ENCODE measurements at regions not wholly inside any gene's neighbourhood (a gene's known extent, or its start where the extent isn't known, plus 50 kb on each side); places are given as distances from the start of the nearest gene placed in this dataset.
"Not testable (repeated sequence)": the region's sequence is repeated elsewhere in the genome, so short reads cannot be mapped to it uniquely, and the experiment has no call there.

DNA sequence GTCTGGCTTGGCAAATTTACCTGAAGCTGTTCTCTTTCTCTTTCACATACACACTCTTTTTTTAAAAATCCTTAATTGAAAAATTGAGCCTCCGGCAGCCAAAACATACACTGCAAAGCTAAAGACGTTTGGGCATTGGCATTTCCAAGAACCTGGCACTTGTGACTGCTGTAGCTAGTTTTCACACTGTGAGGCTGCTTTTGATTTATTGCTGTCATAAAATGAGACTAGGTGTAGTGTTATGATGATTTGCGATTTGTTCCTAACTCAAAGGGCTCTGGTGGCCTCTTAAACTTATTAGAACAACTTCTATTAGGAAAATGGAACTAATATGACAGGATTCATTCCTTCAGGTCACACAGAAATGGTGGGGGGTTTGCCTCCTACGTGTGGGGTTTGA lies 377.1 kb upstream of the FAR2 start:
- no peak for DNase-seq (ENCODE audit: low read depth in 3 of 3)

DNA sequence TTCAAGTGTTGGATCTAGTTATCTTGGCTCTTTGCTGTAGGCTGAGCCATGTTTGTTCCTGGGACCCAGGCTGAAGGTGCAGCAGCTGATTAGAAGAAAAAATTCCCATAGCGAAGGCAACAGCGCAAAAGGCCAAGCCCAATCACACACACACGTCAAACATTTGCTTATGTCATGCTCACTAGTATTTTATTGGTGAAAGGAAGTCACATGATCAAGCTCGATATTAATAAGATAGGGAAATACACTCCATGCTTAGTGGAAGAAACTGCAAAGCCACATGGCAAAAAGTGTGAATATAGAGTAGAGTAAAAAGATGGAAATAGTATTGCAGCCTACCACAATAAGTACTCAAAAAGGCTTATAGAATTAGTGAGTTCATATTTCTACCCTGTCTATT lies 373.5 kb upstream of the FAR2 start:
- no peak for DNase-seq (ENCODE audit: low read depth in 3 of 3)

DNA sequence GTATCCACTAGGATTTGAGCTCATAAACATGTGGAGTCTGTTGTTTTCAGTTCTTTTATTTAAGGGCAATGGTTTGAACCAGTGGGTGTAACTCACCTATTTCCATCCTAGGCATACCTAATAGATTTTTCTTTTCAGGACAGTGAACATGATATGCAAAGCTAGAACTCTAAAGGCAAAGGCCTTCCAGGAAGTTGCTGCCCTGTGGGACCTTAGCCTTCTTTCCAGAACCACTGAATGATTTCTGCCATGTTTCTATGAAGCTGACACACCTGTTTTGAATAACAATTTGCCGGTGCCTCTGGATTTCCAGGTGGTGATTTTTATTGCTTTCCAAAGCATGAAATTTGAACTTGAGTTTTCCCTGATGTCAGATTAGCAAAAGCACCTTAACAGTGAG lies 372.9 kb upstream of the FAR2 start:
- no peak for DNase-seq (ENCODE audit: low read depth in 3 of 3)

DNA sequence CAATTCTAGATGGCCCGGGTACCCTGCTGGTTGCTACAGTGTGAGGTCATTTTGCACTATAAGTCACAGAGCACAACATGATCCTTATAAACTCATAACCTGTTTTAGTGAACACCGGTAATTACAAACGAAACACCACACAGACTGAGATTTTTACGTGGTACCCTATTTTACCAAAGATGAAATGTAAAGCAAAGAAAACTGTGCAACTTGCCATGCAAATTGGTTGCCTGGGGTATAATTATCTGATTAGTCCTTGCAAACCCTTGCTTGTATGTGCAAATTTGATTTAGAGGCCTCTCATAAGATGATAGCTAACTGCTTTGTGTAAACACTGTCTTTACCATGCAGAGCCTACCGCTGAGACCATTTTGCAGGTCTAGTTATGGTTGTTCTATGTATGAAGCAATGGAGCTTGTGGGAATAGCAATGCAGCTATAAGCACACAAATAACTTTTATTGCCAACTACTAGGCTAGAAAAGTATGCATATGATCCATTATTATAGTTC lies 372.1 kb upstream of the FAR2 start:
- no peak for DNase-seq (ENCODE audit: low read depth in 3 of 3)

DNA sequence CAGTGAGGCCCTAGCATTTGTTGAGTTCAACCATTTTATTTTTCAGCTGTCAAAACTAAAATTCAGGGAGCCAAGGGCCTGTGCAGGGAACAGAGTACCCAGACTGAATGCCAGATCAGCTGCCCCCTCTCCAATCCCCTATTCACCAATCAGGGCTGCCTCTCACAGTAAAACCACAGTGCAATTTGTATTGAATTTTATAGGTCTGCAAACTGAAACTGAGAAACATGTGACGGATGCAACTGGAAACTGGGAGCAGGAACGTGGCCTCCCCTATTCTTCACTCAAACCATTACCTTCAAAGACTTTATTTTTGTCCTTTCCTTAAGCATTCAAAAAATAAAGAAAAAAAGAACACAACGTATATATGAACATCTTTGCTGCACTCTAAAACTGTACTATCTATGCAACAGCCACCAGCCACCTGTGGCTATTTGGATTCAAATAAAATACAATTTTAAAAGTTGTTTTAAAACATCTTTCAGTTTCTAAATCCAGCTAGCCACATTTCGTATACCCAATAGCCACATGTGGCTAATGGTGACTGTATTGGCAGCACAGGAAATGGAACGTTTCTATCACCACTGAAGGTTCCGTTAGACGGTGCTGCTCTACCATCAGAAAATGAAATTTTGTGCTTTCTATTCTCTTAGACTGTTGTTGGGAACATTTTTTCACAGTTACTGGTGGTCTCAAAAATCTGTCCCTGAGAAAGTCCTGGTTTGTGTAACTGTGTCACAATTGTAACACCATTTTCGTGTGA lies 371.3 kb upstream of the FAR2 start:
- no peak for DNase-seq (ENCODE audit: low read depth in 3 of 3)

DNA sequence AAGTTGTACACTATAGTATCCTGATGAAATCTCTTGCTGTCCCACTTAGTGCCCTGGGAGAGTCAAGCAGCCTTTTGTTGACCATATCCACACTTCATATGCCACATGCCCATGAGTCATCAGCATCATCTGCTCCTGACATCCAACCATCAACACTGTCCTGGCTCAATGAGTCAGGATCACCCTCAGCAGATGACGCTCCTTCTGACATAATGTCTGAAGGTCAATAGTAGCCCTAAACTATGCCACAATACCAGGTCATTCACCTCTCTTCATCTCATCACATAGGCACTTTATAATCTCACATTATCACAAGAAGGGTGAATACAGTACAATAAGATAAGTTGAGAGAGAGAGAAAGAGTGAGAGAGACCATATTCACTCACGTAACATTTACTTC lies 369.0 kb upstream of the FAR2 start:
- no peak for DNase-seq (ENCODE audit: low read depth in 3 of 3)

DNA sequence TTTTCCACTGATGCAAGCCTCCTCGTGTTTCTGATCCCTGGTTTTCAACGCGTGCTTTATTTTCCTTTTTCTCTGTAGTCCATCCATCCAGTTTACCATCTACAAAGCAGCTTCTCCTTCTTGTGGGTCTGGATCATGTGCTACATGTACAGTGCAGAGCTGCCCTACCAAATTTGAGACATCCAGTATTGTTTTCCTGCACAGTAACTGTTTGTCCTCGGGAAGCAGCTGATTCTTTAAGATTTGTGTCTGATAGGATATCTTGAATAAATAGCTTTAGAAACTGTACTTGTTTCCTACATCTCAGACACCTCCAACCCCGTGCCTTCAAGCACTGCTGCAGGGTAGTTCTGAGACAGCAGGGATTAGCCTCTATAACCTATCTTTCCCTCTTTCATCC lies 368.1 kb upstream of the FAR2 start:
- DNase-seq (ENCODE audit: low read depth in 3 of 3): no peak

DNA sequence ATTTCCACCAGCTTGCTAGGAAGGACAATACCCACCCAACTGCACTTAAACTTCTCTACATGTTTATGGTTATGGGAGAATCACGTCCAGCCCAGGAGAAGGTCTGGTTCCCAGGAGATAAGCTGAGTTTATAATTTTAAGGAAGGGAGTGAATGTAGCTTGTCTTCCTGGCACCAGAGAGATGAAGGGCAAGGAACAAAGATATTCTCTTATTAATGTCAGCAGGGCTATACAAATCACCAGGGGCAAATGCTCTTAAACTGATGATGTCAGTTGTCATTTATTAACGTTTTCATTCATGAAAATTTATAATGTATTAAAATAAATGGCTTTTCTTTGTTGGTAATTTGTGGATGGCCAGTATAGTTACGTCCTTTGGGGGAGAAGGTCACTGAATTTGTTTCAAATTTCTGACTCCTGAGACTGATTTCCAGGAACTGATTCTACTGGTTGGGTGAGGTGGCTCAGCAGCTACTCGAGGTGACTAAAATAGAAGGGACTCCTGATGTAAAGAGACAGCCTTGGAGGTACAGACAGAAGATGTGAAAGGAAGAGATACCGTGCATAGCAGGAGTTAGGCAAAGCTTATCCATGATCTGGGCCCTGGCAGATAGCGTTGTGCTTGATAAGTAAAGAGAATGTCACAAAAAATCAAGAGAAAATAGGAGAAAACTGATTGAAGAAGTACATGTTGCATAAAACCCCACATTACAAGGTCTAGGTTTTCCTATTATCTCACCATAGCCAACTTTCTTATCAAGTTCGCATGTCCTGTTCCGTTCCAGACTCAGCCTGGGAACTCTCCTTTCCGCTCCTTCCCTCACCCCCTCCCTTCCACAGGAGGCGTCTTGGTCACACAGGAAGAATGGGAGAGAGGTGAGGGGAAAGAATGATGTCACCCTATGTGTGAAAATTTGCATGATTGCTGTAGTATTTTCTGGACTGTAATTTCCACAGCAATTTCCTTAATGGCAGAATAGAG lies 367.1 kb upstream of the FAR2 start:
- no peak for DNase-seq (ENCODE audit: low read depth in 3 of 3)

DNA sequence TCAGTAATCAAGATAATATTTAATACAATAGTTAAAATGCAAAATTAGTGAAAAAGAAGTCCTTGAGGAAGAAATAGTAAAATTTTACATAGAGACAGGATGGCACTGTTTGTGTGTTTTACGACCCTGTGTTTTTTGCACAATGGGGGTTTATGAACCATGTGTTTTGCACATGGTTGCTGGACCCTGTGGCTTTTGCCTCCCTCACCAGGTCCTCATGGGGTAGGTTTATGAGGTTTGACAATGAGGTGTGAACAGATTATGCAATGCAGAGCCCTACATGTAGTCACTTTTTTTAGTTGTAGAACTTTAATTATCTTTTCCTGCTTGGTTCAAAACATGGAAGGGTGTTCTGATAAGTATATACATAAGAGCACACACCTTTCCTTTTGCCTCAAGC lies 366.3 kb upstream of the FAR2 start:
- no peak for DNase-seq (ENCODE audit: low read depth in 3 of 3)

DNA sequence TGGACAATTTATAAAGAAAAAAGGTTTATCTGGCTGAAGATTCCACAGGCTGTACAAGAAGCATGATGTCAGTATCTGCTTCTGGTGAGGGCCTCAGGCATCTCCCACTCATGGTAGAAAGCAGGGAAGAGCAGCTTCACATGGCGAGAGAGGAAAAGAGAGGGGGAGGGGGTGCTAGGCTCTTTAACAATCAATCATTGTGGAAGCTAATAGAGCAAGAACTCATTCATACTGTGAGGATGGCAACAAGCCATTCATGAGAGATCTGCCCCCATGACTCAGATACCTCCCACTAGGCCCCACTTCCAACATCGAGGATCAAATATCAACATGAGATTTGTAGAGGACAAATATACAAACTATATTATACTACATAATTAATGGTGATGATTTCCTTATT lies 361.9 kb upstream of the FAR2 start:
- DNase-seq (ENCODE audit: low read depth in 3 of 3): no peak

DNA sequence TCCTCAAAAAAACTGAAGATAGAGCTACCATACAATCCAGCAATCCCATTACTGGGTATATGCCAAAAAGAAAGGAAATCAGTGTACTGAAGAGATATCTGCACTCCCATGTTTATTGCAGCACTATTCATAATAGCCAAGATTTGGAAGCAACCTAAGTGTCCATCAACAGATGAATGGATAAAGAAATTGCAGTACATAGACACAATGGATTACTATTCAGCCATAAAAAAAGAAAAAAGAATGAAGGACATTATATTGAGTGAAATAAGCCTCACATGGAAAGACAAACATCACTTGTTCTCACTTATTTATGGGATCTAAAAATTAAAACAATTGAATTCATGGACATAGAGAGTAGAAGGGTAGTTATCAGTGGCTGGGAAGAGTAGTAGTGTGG lies 360.8 kb upstream of the FAR2 start:
- not testable (repeated sequence) for DNase-seq (ENCODE audit: low read depth in 3 of 3)

DNA sequence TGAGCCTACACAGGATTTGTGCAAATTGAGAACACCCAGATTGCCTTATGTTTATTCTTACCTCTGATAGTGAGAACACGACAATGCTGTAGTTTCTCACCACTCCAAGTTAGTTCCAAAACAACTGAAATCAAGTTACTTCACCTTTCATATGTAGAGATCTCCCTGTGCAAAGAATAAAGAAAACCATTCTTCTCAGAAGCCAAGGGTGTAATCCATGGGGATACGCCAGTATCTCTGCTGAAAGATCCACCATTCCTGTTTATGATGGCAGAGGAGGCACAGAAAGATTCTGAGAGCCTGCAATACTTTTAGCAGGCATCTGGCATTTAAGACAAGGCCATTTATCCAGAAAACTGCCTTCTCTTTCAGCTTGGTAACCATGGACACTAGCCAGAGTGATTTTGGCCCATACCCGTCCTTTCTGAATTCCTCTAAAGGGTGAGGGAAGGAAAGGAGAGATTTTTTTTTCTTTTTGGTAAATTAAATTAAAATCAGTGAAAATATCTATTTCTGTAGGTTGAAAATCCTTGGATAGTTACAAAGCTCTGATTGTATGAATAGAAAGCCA lies 355.4 kb upstream of the FAR2 start:
- no peak for DNase-seq (ENCODE audit: low read depth in 3 of 3)

DNA sequence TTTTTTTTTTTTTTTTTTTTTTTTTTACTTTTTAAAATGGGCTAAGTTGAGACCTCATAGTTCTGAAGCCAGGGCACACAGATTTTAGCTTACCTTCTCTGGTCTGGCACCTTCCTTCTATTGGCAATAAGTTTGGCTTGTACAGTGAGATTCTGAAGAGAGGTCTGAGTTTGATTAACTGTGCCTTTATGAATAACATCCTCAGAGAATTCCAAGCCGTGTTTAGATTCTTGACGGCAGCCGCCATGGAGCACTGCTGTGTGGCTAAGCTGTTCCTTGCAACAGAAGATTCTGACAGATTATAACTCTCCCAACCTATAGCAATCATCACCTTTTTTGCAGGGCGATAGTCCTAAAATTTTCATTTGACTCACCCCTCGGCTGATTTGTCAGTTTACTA lies 354.9 kb upstream of the FAR2 start:
- no peak for DNase-seq (ENCODE audit: low read depth in 3 of 3)

DNA sequence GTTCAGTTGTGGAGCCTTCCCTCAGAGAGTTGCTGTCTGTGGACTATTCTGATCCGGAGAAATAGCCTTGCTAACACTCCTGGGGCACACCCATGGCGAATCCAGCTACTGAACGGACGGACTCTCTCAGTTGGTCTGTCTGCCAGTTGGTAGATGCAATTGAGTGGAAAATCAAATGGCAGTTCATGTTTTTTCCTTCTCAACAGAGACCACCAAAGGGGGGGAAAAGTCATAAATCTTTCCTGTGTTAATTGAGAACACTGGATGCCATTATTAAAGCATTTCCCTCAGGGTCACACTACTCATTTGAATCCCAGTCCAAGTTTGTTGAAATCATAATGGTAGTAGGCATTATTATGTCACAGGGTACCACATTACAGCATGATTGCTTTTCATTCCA lies 354.3 kb upstream of the FAR2 start:
- no peak for DNase-seq (ENCODE audit: low read depth in 3 of 3)

DNA sequence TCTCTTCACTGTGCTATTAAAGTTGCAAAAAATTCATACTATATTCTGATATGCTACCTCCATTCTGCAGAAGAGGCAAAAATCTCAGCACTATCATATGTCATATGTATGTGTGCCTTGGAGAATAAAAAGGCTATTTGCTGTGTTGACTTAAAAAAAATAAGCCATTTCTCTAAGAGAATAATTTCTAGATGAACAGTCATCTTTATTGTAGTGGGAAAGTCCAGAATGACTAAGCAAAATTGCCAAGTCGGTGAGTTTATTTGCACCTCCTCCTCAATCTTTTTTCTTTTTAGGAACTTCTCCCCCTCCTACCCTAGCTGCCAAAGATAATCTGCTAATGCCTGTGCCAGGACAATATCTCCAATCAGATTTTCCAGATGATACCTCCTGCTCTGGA lies 353.8 kb upstream of the FAR2 start:
- no peak for DNase-seq (ENCODE audit: low read depth in 3 of 3)

DNA sequence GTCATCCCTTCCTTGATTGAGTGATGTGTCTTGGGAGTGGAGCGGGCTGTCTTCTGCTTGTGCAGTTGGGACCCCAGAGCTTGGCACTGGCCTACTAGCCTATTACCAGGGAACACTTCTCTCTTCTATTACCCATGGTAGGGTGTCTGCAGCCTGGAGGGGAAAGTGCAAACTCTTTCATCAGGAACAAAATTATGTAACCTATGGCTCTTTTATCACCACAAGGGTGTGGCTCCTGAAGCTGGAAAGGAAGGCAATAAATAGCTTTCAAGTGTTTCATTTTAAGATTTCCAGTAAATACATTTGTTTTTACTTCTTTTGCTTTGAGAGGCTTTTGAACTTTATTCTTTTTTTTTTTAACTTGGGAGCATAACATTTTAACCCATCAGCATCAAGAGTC lies 349.7 kb upstream of the FAR2 start:
- no peak for DNase-seq (ENCODE audit: low read depth in 3 of 3)

DNA sequence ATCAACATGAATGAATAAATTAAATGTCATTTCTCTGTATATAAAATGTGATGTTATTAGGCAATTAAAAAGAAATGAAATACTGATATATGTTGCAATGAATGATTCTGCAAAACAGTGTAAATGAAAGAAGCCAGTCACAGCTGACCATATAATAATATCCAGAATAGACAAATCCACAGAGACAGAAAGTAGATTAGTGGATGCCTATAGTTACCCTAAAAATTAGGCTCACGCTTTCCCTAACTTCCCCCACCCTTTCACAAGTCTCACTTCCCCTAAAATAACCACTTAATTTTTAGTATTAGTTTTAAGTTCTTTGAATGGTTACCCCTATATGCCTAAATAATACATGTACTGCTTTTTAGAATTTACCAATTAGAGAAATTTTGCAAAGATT lies 348.9 kb upstream of the FAR2 start:
- no peak for DNase-seq (ENCODE audit: low read depth in 3 of 3)

DNA sequence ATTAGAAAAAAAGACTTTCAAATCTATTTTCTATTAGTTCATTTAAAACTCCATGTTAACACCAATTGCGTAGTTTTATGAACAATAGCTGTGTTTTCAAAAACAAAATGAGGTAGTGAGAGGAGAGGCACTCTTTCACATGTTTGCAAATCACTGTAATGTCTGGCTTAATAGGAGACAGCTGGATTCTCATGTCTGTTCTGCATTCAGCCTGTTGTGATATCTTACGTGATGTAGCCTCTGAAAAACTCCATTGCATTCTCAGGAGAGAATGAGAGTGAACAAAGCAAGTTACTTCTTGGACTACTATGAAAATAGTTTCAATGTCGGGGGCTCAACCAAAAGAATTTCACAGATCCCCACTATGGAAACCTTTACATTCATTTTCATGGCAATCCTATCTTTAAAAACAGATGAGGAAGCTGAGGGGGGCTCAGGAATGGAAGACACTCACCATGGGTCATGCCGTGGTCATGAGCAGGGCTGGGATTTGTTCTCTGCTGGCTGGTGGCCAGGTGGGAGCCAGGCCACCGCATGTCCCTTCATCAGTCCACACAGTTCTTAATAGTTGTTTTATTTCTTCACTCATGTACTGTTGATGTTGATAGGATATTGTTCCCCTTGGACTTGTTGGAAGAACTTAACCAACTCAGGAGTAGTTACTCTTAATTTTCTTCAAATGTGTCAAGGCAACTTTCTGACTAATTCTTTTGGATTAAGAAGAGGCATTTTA lies 346.2 kb upstream of the FAR2 start:
- DNase-seq (ENCODE audit: low read depth in 3 of 3): no peak

DNA sequence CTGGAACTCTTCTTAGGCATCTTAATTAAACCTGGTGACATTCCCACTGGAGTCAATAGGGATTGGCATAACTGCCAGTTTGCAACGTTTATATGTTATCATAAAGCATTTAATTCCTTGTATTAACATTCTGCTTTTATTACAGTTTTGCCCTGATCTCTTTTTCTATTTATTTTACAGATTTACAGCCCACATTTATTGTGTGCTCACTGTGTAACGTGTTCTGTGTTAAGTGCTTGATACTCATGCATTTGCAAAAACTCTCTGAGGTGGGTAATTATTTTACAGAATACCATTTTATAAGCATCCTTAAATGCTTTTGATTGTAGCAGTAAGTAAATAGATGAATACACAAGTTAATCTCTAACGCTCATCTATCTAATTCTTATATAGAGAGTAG lies 341.5 kb upstream of the FAR2 start:
- DNase-seq (ENCODE audit: low read depth in 3 of 3): no peak

DNA sequence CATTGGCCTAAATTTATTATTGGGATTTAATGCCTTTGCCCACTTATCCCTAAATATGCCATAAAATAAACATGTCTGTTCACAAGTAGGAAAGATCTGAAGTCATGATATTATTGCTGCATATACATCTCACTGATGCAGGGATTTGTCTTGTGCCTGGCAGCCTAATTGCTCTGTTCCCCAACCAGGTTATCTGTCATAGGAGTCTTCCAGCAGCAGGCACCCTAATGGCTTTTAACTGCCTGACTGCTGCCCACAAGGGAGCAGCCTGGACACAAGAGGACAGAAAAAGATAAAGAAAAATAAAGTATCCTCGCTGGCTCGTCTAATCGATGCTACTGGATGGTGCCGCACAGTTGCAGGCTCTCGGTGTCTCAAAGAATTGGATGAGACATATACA lies 337.6 kb upstream of the FAR2 start:
- no peak for DNase-seq (ENCODE audit: low read depth in 3 of 3)

DNA sequence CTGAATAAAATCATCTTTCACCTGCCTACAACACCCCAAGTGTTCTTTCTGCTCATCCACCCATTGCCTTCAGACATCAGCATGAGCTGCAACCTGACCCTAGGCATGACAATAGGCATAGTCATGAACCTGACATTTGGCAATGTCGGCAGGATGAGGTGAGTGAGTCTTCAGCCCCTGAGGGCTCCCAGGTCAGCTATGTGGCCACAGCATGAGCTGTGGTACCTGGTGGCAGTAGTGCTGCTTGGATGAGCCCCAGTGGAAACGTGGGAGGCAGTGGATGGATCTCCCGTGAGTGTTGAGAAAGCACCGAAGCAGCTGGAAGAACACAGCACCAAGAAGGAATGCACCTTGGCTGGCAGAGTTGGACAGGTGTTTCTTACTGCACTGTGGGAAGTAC lies 334.8 kb upstream of the FAR2 start:
- DNase-seq (ENCODE audit: low read depth in 3 of 3): no peak

DNA sequence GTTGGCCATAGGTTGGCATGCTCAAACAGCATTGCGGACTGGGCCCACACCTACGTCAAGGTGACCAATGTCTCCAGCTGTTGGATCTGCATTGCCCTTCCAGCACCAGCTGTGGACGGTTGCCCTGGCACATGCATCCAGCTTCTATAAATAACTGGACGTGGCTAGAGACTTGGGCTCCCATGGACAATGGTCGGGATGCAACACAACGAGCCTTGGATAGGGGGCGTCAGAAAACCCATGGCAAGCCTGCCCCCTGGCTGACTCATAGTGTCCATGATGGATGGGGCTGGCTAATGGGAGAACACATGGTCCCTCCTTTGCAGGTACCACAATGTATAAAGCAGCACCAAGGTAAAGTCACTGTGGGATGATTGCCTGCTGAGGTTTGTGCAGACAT lies 331.6 kb upstream of the FAR2 start:
- DNase-seq (ENCODE audit: low read depth in 3 of 3): no peak

Data from stimulated activated CD4-positive, alpha-beta T cell treated with anti-CD3 and anti-CD28 coated beads, TNF-alpha, amount 100 ng/mL, for 24 hours (primary cell).